GM12878 (cell line): ENCODE measurements at regions not wholly inside any gene's neighbourhood (a gene's known extent, or its start where the extent isn't known, plus 50 kb on each side); places are given as distances from the start of the nearest gene placed in this dataset.

Experiments used
- ATAC-seq: fragments of 200-7000 bp; cut with Tn5 transposase; 3 replicates; pipeline ENCODE4 v1.9.1; 2020; ENCODE audit warnings: mild to moderate bottlenecking, moderate library complexity
- BruUV-seq: library from RNA; stranded (reverse); fragments of 400-500 nt; replicated peaks from 2 replicates; lab custom pipeline; 2021; lab: Mats Ljungman, UMichigan
- CTCF ChIA-PET: fragments of 300-600 bp; sonication (Branson Sonifier 250); formaldehyde crosslinking; extraction: SDS; loops from one replicate; lab custom pipeline; 2021; ENCODE audit warnings: inconsistent platforms; lab: Yijun Ruan, JAX
- POLR2A ChIA-PET: fragments of 350-600 bp; formaldehyde crosslinking; extraction: SDS; loops from one replicate; lab custom pipeline; 2021; ENCODE audit warnings: inconsistent platforms; lab: Charles Lee
- RAD21 ChIA-PET: fragments of 300-600 bp; sonication (Branson Sonifier 250); formaldehyde crosslinking; loops from one replicate; lab custom pipeline; 2023; ENCODE audit warnings: antibody characterized with exemption; ENCODE audit not compliant: unreplicated experiment; lab: Charles Lee
- SMC1A ChIA-PET: fragments of 300-600 bp; sonication (Branson Sonifier 250); formaldehyde crosslinking; loops from one replicate; lab custom pipeline; 2023; ENCODE audit not compliant: unreplicated experiment, uncharacterized antibody; lab: Charles Lee
- DNase-seq: peaks from one replicate; pipeline ENCODE4 v3.0.0-alpha.2; 2011; ENCODE audit warnings: low read depth, low spot score
- FAIRE-seq: peaks from 3 replicates; lab custom pipeline; 2011; peaks lifted over from hg19 to GRCh38; lab: Jason Lieb, UNC
- H2AFZ ChIP-seq: 2 replicates; pipeline ENCODE4 v1.6.0; 2011; ENCODE audit warnings: low read depth, low read length, control low read depth; ENCODE audit not compliant: control insufficient read depth
- H3K27ac ChIP-seq: 2 replicates; pipeline ENCODE4 v1.5.1; 2011; ENCODE audit warnings: control low read depth; ENCODE audit not compliant: control insufficient read depth, insufficient read depth
- H3K27me3 ChIP-seq, 2 experiments: replicated peaks in 1 of 2; 2 replicates each; pipeline versions ENCODE4 v1.6.0 to v1.6.1; 2011; ENCODE audit warnings: low read length in 1 of 2; ENCODE audit not compliant: control insufficient read depth in 2 of 2, insufficient read depth in 2 of 2
- H3K36me3 ChIP-seq, 2 experiments: 2 replicates each; pipeline ENCODE4 v1.5.1; 2011; ENCODE audit warnings: low read length in 1 of 2; ENCODE audit not compliant: control insufficient read depth in 2 of 2, insufficient read depth in 2 of 2
- H3K4me1 ChIP-seq: 2 replicates; pipeline ENCODE4 v1.6.1; 2011; ENCODE audit warnings: mild to moderate bottlenecking, low read length, moderate library complexity, mixed read lengths; ENCODE audit not compliant: control insufficient read depth, insufficient read depth
- H3K4me2 ChIP-seq: 2 replicates; pipeline ENCODE4 v1.6.0; 2011; ENCODE audit warnings: control low read depth; ENCODE audit not compliant: control insufficient read depth, insufficient read depth
- H3K4me3 ChIP-seq: fragments of 200-600 bp; sonication (generic); 2 replicates; pipeline ENCODE4 v1.5.1; 2016
- H3K79me2 ChIP-seq: 2 replicates; pipeline ENCODE4 v1.6.0; 2011; ENCODE audit warnings: low read length; ENCODE audit not compliant: control insufficient read depth, insufficient read depth
- H3K9ac ChIP-seq: 2 replicates; pipeline ENCODE4 v1.8.0; 2011; ENCODE audit warnings: low read length, control low read depth, mixed read lengths; ENCODE audit not compliant: control insufficient read depth, insufficient read depth
- H3K9me3 ChIP-seq: replicated peaks from 3 replicates; pipeline ENCODE4 v1.5.1; 2011; ENCODE audit warnings: mild to moderate bottlenecking, low read length; ENCODE audit not compliant: control insufficient read depth, insufficient read depth
- H4K20me1 ChIP-seq: 2 replicates; pipeline ENCODE4 v1.6.0; 2011; ENCODE audit not compliant: control insufficient read depth, insufficient read depth
- CBX3 ChIP-seq: fragments of 200-600 bp; sonication (generic); IDR thresholded peaks from 2 replicates; pipeline ENCODE4 v1.6.1; 2016; ENCODE audit warnings: low read depth, borderline replicate concordance
- IRF4 ChIP-seq: IDR thresholded peaks from 2 replicates; pipeline ENCODE4 v1.6.1; 2011; ENCODE audit warnings: low read depth, low read length
- MTA3 ChIP-seq: IDR thresholded peaks from 2 replicates; pipeline ENCODE4 v1.6.1; 2012; ENCODE audit warnings: low read length, inconsistent platforms, borderline replicate concordance
- SPI1 ChIP-seq: IDR thresholded peaks from 2 replicates; pipeline ENCODE4 v1.6.1; 2011; ENCODE audit warnings: low read depth, mild to moderate bottlenecking, low read length, moderate library complexity, borderline replicate concordance; ENCODE audit not compliant: insufficient read depth
- SUPT20H ChIP-seq: IDR thresholded peaks from 2 replicates; pipeline ENCODE4 v1.6.1; 2011; ENCODE audit warnings: low read depth, mild to moderate bottlenecking, low read length, moderate library complexity, borderline replicate concordance; ENCODE audit not compliant: control insufficient read depth
- TARDBP ChIP-seq: IDR thresholded peaks from 2 replicates; pipeline ENCODE4 v1.6.1; 2016; ENCODE audit warnings: borderline replicate concordance
- YBX1 ChIP-seq: fragments of 450-650 bp; IDR thresholded peaks from 2 replicates; pipeline ENCODE4 v1.6.1; 2016; ENCODE audit warnings: antibody characterized with exemption
- ZBED1 ChIP-seq: IDR thresholded peaks from 2 replicates; pipeline ENCODE4 v1.6.1; 2016; ENCODE audit warnings: borderline replicate concordance
- ZSCAN29 ChIP-seq: fragments of 450-650 bp; IDR thresholded peaks from 2 replicates; pipeline ENCODE4 v1.6.1; 2017; ENCODE audit warnings: mild to moderate bottlenecking, moderate library complexity
- WGBS: methylation state at CpG from one replicate; pipeline ENCODE4 v1.1.6; 2016; ENCODE audit warnings: low lambda C conversion rate; ENCODE audit not compliant: insufficient replicate concordance, insufficient coverage; ENCODE audit errors: missing lambda C conversion rate; 5-methylcytosine and 5-hydroxymethylcytosine counted together
- in situ Hi-C: fragments of 300-500 bp; cut with MboI; formaldehyde crosslinking; loops from 9 replicates; pipeline ENCODE4 v1.14.3; 2018; ENCODE audit warnings: mixed read lengths
- intact Hi-C: fragments of 100-400 bp; cut with micrococcal nuclease; formaldehyde crosslinking; loops from one replicate; pipeline ENCODE4 v1.14.2; 2022; ENCODE audit not compliant: unreplicated experiment
- TF ChIP-seq, protein P1 (sequence below), 3 experiments: IDR thresholded peaks in 2 of 3; conservative IDR thresholded peaks in 1 of 3; 2 replicates each; pipeline ENCODE4 v1.5.1; 2011; ENCODE audit warnings: low read depth in 3 of 3, low read length in 3 of 3, mild to moderate bottlenecking in 3 of 3, control low read depth in 2 of 3, moderate library complexity in 2 of 3, inconsistent platforms in 1 of 3, mixed read lengths in 1 of 3; ENCODE audit not compliant: control insufficient read depth in 2 of 3, insufficient read depth in 1 of 3; ENCODE audit errors: extremely low read depth in 1 of 3

DNA sequence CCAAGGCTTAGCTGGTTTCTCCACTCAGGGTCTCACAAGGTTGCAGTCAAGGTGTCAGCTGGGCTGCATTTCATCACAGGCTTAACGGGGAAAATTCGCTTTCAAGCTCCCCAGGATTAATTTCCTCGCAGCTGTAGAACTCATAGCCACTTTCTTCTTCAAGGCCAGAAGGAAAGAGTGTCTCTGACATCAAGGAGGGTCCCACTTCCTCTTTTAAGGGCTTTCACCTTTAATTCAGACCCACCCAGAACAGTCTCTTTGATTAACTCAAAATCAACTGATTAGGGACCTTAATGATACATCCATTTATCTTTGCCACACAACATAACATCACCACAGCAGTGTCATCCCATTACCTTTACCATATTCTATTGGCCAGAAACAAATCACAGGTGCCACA is 183.3 kb upstream of the ARID1B start:
- no peak overlapping the region for H3K9ac ChIP-seq
- ChIA-PET POLR2A (no interaction called here), SMC1A (interaction anchor here (0.6 to 1.1 kb wide), 3 partner anchors 11 to 352 kb away, joined by 3 read pairs; no protein-coding TSS in a partner anchor), RAD21 (no interaction called here), CTCF (no interaction called here)
- no peak overlapping the region for H3K27ac ChIP-seq
- TF ChIP-seq SPI1 (peak; percentile 53; the same call in 1 of the 2 replicates), ZSCAN29 (no peak)
- no peaks in the 10 kb centered on the region for H3K36me3 ChIP-seq
- H4K20me1 ChIP-seq = no peaks in the 10 kb centered on the region
- no peaks in the 10 kb centered on the region for H3K9me3 ChIP-seq
- intact Hi-C loops (no loop called here), in situ Hi-C loops (no loop called here)
- WGBS = 90% methylated on average over 3 of the region's 3 CpGs
- no peak for DNase-seq
- H3K4me3 ChIP-seq = no peak overlapping the region
- H3K4me1 ChIP-seq = no peaks in the 10 kb centered on the region
- H3K4me2 ChIP-seq = no peak overlapping the region
- no TSS peak for BruUV-seq
- ATAC-seq = no peak
- no peaks in the 10 kb centered on the region for H3K79me2 ChIP-seq
- no peak for FAIRE-seq
- no peak overlapping the region for H2AFZ ChIP-seq
- no peaks in the 10 kb centered on the region for H3K27me3 ChIP-seq

GRCh38 chr6:156593127-156593526 is 184.1 kb upstream of the ARID1B start:
- BruUV-seq = no TSS peak

More at GRCh38 chr6:156593127-156593526, 184.1 kb upstream of the ARID1B start:
- FAIRE-seq = no peak
- POLR2A ChIA-PET = no interaction called here
- no peak overlapping the region for H2AFZ ChIP-seq
- H3K27ac ChIP-seq = no peak overlapping the region
- H3K4me3 ChIP-seq = no peak overlapping the region
- H3K4me1 ChIP-seq = no peaks in the 10 kb centered on the region
- intact Hi-C loops = no loop called here
- SMC1A ChIA-PET = interaction anchor here (0.6 to 1.1 kb wide), 3 partner anchors 10 to 351 kb away, joined by 3 read pairs; no protein-coding TSS in a partner anchor
- H3K9ac ChIP-seq = no peak overlapping the region
- in situ Hi-C loops = no loop called here
- 0% methylated on average over 1 of the region's 1 CpG for WGBS
- H3K4me2 ChIP-seq = no peak overlapping the region
- H3K36me3 ChIP-seq = no peaks in the 10 kb centered on the region
- H4K20me1 ChIP-seq = no peaks in the 10 kb centered on the region
- no peaks in the 10 kb centered on the region for H3K79me2 ChIP-seq
- TF ChIP-seq IRF4 (no peak), SPI1 (no peak), TARDBP (no peak), CBX3 (no peak), ZBED1 (no peak), SUPT20H (no peak), MTA3 (no peak), YBX1 (no peak)
- TF ChIP-seq, protein P1, sequence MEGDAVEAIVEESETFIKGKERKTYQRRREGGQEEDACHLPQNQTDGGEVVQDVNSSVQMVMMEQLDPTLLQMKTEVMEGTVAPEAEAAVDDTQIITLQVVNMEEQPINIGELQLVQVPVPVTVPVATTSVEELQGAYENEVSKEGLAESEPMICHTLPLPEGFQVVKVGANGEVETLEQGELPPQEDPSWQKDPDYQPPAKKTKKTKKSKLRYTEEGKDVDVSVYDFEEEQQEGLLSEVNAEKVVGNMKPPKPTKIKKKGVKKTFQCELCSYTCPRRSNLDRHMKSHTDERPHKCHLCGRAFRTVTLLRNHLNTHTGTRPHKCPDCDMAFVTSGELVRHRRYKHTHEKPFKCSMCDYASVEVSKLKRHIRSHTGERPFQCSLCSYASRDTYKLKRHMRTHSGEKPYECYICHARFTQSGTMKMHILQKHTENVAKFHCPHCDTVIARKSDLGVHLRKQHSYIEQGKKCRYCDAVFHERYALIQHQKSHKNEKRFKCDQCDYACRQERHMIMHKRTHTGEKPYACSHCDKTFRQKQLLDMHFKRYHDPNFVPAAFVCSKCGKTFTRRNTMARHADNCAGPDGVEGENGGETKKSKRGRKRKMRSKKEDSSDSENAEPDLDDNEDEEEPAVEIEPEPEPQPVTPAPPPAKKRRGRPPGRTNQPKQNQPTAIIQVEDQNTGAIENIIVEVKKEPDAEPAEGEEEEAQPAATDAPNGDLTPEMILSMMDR (IDR thresholded peaks at IDR 0.05 in 2 of 3, conservative IDR thresholded peaks at IDR 0.05 in 1 of 3; ENCODE audit: control insufficient read depth in 2 of 3, extremely low read depth in 1 of 3, insufficient read depth in 1 of 3, low read depth in 3 of 3, low read length in 3 of 3) = no peak
- CTCF ChIA-PET = no interaction called here
- no peaks in the 10 kb centered on the region for H3K27me3 ChIP-seq
- DNase-seq = no peak
- no peak for ATAC-seq
- H3K9me3 ChIP-seq = no peaks in the 10 kb centered on the region
- RAD21 ChIA-PET = no interaction called here
